Fibroblast of the conjunctiva (primary cell): ENCODE measurements at regions not wholly inside any gene's neighbourhood (a gene's known extent, or its start where the extent isn't known, plus 50 kb on each side); places are given as distances from the start of the nearest gene placed in this dataset.

Experiments
- DNase-seq: peaks from one replicate; pipeline ENCODE4 v3.0.0-alpha.2; 2010; ENCODE audit warnings: low read depth

DNA sequence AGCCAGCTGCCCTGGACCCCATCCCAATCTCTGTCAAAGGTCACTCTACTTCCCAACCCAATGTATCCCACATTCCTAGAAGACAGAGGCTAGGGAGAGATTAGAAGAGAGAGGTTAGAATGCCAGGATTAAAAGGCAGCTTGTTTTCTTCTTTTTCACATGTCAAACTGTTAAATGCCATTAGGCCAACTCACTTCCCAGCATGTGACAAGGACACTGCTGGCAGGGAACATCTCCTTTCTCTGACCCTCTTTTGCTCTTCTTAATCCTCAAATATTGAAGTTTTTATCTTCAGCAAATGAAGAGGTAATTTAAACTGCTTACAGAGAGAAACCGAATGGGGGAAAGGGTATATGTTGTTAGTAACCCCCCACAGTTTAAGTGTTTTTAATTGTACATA is 89.1 kb downstream of the BBS10 start:
- DNase-seq, result no peak

DNA sequence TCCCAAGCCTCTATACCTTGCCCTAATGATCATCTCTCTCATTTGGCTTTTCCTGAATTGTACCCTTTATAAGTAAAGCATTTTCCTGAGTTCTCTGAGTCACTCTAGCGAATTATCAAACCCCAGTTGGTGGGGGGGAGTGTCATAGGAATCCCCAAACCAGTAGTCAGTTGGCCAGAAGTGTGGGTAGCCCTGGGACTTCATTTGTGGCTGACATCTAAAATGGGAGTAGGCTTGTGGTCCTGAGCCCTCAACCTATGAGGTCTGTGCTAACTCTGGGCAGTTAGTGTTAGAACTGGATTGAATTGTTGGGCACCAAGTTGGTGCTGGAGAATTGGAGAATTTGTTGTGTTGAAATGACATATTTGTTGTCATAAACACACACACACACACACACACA is 91.3 kb downstream of the BBS10 start:
- no peak for DNase-seq

- DNase-seq, result no peak
These were observed 91.9 kb downstream of the BBS10 start for GRCh38 chr12:76256321-76256720.

GRCh38 chr12:76255692-76256091 is 92.5 kb downstream of the BBS10 start:
- no peak for DNase-seq

DNA sequence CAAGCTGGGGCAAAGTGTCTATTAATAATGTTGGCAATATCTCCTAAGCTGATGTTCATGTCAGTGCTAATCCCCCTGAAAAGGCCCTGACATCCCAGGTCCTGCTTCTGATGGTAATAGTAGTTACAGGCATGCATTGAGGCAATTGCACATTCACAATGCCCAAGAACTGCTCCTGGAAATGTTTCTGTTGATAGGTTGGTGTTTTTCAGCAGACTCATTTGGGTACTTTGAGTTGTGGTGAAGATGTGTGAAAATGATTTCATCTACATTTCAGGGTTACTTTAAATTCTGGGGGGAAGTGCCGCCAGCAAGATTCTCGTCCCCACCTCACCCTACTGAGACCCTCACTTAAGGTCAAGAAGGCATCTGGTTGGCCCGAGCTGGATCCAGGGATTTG is 92.9 kb downstream of the BBS10 start:
- DNase-seq, result no peak

DNA sequence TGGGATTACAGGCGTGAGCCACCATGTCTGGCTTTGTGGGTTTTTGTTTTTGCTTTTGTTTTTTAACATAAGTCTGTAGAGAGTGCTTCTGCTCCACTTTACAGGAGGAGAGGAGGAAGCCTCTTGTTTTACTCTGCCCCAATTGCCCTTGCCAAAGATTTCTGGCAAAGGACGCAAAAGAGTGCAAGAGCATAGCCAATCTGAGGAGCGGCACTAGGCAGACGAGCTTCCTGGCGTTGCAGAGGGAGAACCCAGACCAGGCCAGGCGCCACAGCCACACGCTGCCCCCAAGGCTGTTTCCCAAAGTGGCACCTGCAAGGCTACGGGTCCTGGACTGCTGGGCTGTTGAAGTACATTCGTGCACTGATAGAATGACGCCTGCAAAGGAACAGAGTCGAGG is 96.2 kb downstream of the BBS10 start:
- no peak for DNase-seq

GRCh38 chr12:76250256-76250655 is 98.0 kb downstream of the BBS10 start:
- no peak for DNase-seq

DNA sequence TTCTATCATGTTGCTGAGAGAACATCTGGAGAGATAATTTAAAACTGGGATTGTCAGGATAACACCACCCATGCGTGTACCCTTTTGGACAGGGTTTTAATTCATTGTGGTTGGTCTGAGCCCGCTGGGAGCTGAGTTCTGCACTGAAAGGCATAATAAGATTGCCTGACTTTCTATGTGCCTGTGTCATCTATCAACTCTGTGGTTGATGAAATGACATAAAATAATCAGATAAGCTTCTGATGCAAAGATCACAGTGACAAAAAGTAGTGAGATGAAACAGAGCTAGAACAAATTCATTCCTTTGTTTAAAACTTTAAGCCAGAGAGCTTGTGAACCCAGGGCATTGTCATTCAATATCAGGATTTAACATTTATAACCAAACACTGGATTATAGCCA is 98.7 kb downstream of the BBS10 start:
- DNase-seq, result no peak

DNA sequence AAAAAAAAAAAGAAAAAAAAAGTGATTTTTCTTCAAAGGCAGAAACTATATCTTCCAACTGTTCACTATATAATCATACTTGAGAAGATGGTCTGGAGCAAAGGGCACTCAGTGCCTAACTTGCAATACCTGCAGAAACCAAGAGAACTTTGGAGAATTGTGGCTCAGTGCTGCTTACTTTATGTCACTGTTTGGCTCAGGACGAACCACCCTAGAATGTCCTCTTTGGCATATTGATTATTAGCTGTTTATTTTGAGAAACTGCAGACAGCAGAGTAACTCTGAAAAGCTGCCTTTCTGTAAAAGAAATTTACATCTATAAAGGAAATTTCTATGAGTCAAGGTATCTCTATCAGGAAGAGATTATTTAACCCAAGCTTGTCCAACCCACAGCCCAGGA is 100.2 kb downstream of the BBS10 start:
- no peak for DNase-seq

GRCh38 chr12:76247026-76247646 is 101.1 kb downstream of the BBS10 start:
- DNase-seq, result no peak

DNA sequence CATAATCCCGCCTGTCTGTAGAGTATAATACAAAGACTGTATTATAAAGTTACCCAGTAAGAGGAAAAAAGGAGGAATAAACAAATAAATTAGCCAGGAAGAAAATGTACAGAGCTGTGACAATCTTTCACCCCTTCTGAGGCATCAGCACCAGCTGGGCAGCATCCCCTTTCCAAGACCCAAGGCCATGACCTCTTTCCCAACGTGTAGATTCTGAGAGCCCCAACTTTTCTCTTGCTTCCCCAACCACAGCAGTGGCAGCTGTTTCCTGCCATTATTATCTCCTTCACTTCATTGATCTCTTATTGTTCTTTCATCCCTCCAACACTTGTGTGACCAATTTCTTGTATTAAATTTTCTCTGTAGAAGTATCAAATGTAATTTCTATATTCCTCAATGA is 101.6 kb downstream of the BBS10 start:
- DNase-seq, result no peak

DNA sequence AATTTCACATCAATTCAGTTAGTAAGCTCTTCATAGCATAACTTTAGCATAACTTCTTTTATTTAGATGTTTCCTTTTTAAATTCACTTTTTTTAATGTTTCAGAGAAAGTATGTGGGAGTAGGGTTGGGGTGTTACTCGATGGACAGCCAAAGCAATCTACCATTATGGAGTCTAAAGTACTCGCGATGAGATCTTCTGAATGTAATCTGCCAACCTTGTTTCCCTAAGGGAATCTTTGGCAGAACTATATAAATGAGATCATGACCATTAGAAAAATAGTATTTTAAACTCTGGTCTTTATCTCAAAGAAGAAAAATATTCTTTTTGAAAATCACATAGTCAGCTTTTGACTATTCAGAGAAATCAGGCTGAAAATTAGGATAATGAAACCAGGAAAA is 103.9 kb downstream of the BBS10 start:
- no peak for DNase-seq

- DNase-seq, result no peak
These were observed 105.2 kb downstream of the BBS10 start for GRCh38 chr12:76242813-76243550.

DNA sequence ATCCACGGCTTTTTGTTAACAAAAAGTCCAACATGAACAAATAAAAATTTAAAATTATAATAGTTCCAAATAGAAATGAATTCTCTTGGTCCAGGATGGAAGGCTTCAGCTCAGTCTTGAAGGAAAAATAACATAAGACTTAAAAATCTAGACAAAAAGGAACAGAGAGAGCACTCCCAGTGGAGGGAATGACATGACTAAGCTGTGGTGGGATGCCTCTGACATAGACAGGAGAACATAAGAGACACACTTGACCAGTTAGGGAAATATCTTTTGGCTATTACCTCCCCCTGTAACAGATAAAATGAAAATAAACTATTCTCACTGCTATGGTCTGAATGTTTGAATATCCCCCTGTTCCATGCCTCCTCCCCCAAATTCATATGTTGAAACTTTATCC is 106.8 kb downstream of the BBS10 start:
- DNase-seq, result no peak

DNA sequence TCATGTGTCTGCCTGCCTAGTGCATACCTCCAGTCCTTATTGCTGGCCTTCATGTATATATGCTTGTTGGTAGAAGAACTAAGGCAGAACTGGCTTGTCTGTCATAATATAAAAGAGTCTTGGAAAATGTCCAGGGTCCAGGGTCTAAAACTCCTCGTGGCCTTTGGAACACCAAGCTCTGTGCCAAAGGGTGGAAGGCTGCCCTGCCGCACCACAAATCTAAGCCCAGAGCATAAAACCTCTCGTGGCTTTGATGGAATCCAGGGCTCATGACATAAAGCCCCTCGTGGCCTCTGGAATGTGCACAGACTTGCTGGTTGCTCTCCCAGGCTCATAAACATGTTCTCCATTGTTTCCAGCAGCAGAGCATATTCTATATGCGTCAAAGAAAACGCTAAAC is 107.9 kb downstream of the BBS10 start:
- DNase-seq, result no peak

DNA sequence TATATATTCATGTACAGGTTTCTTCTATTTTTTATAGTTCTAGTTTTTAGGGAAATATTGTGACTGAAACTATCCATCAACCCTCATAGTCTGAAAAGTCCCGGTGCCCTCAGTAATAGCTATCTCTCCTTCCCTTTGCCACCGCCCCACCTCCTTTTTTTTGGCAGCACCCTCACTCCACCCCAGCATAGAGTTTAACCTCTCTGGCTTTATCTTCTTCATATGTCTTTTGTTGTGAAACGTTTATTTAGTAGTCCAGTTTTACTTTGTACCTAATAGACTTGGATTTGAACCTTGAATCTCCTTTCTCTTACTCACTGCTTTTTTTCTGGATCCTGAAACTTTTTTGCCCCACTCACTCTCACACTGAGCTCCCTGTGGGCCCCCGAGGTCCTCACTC is 109.5 kb downstream of the BBS10 start:
- DNase-seq, result no peak

DNA sequence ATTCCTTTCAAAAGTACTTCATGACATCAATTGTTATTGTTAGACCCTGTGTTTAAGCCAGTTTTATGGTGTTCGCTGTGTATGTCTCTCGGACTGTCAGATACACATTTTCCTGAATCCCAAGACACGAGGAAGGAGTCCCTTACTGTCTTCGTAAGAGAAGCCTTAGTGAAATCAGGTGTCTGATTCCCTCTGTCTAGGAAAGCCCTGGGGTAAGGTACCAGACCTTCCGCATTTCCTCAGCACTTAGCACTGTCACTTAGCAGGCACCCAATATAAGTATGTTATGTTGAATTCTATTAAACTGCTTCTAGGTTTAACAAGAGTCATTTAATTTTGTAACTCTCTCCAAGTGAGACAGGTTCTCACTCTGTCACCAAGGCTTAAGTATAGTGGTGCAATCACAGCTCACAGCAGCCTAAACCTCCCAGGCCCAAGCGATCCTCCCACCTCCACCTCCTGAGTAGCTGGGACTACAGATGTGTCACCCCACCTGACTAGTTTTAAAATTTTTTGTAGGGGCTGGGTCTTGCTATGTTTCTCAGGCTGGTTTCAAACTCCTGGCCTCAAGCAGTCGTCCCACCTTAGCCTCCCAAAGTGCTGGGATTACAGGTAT is 111.0 kb downstream of the BBS10 start:
- DNase-seq, result no peak

DNA sequence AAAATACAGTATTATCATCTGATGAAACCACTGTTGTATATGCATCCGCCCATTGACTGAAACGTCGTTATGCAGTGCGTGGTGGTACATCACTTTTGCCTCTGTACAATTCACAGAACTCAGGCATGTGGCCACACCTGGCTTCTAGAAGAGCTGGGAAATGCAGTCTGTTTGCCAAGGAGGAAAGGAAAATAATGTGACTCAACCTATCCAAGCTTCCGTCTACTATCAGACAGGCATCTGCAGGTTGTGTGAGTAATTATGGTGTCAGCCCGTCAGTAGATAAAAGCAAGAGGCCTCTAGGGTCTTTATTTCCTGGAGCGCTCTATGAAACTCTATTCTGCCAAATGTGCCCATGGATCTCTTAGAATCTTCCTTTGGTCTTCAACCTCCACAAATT is 111.6 kb downstream of the BBS10 start:
- DNase-seq, result no peak

DNA sequence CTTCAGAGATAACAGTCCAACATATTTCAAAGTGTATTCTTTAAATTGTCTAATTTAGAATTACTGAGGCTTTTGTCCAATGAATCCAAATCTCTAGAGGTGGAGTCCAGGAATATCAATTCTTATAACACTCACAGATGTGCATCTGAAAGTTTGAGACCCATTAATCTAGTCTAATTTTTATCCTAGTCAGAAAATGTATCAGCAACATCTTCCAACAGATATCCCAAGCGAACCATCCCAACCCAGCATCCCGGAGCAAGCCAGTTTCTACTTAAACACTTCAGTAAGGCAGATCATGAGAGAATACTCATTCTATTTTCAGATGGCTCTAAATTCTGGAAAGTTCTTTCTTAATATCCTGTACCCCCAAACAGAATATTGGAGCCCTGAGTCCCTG is 113.5 kb downstream of the BBS10 start:
- DNase-seq, result no peak

- DNase-seq, result no peak
These were observed 116.2 kb downstream of the BBS10 start for GRCh38 chr12:76232013-76232412.

GRCh38 chr12:76226956-76227355 is 121.3 kb downstream of the BBS10 start:
- DNase-seq, result no peak

- no peak for DNase-seq
These were observed 121.8 kb downstream of the BBS10 start for GRCh38 chr12:76226397-76226796.

- DNase-seq, result no peak
These were observed 124.3 kb downstream of the BBS10 start for GRCh38 chr12:76223869-76224268.

GRCh38 chr12:76220980-76221379 is 127.2 kb downstream of the BBS10 start:
- DNase-seq, result no peak
